ENCODE measurements at regions not wholly inside any gene's neighbourhood (a gene's known extent, or its start where the extent isn't known, plus 50 kb on each side); places are given as distances from the start of the nearest gene placed in this dataset.

GRCh38 chr9:129375845-129376244 lies 197.8 kb upstream of the IER5L start:
- no peak for TF ChIP-seq CTCF (IDR thresholded peaks at IDR 0.05; ENCODE audit: low read depth, low read length)
- no peak for TF ChIP-seq EZH2phosphoT487 (IDR thresholded peaks at IDR 0.05; ENCODE audit: low read depth)
